ENCODE measurements at regions not wholly inside any gene's neighbourhood (a gene's known extent, or its start where the extent isn't known, plus 50 kb on each side); places are given as distances from the start of the nearest gene placed in this dataset.

DNA sequence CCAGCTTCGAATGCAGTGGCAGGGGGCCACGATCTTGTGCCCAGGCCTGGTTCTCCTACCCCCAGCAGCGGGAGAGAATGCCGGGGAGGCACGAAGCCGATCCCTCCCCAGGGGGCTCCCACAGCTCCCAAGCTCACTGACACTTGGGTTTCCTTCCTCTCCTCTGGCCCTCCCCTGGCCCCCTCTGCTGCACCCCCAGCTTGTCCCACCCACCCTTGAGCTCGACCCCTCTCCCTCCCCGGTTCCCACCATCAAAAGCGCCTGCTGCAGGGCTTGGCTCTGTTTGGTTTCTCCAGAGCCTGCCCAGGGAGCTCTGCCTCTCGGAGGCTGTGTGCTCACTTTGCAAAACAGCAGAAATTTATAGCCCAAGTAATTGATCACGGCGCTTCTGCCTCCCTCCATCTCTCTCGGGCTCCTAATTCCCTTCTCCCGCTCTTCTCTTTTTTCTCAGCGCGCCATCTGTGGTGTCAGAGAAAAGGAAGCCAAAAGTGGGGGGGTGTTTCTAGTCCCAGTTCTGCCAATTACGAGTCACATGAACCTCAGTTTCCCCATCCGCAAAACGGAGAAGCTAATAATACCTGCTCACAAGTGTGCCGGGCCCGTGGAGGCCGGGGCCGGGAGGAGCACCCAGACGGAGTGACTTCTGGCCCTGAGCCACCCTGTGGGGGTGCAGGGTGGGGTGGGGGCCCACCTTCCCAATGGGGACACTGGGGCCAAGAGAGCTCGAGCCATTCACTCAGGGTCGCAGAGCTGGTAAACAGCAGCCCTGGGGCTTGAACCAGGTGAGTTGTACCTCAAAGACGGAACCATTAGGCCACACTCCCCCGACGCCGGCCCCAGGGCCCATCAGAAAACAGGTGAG lies 141.2 kb upstream of the IER5L start:
- TF ChIP-seq GATA2 (IDR thresholded peaks at IDR 0.05; ENCODE audit: low read depth, low read length) (no peak), GATA3 (IDR thresholded peaks at IDR 0.05; ENCODE audit: low read depth, low read length) (no peak)

Data from SH-SY5Y (cell line).